ENCODE measurements at regions not wholly inside any gene's neighbourhood (a gene's known extent, or its start where the extent isn't known, plus 50 kb on each side); places are given as distances from the start of the nearest gene placed in this dataset.
"Not testable (repeated sequence)": the region's sequence is repeated elsewhere in the genome, so short reads cannot be mapped to it uniquely, and the experiment has no call there.

DNA sequence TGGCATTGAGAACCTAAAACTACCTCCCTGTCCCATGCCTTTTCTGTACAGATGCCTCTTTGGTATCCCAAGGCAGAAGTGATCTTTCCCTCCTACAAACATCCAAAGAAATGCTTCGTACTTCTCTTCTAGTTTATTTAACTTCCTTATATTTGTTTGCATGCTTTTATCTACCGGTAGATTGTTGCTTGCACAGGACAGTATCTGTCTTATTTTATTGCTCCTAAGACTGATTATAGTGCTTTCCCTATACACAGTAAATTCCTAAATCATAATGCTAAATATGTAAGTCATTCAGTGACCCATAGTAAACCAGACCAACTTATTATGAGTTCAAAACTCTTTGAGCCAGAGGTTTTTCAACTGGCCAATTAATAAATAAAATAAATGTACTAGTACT is 156.9 kb downstream of the PRELID2 start:
- Mint-ChIP-seq H3K4me3 (no peak overlapping the region), H3K36me3 (ENCODE audit: low read depth) (no peaks in the 10 kb centered on the region), H3K9me3 (no peaks in the 10 kb centered on the region), H3K27ac (no peak overlapping the region), H3K4me1 (ENCODE audit: low read depth) (no peaks in the 10 kb centered on the region), H3K27me3 (no peaks in the 10 kb centered on the region)
- DNase-seq, result no peak

DNA sequence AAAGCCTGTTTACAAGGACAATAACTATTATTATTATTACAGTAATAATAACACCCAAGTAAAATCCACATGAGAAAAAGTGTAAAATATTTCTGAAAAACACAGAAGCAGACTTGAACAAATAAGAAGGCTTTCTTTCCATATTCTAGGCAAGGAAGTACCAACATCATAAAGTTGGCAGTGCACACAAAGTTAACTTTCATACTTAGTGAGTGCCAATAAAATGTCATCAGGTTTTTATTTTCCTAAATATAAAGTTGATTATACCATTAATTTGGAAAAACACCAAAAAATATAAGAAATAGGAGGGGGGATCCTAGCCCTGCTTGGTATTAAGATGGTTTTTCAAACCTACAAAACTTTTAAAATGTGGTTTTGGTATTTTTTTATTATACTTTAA is 161.4 kb downstream of the PRELID2 start:
- Mint-ChIP-seq H3K27me3 (peaks cover 4% of the 10 kb centered on the region), H3K4me3 (no peak overlapping the region), H3K27ac (no peak overlapping the region), H3K9me3 (peaks cover 2% of the 10 kb centered on the region), H3K4me1 (ENCODE audit: low read depth) (no peaks in the 10 kb centered on the region), H3K36me3 (ENCODE audit: low read depth) (no peaks in the 10 kb centered on the region)
- DNase-seq, result no peak

DNA sequence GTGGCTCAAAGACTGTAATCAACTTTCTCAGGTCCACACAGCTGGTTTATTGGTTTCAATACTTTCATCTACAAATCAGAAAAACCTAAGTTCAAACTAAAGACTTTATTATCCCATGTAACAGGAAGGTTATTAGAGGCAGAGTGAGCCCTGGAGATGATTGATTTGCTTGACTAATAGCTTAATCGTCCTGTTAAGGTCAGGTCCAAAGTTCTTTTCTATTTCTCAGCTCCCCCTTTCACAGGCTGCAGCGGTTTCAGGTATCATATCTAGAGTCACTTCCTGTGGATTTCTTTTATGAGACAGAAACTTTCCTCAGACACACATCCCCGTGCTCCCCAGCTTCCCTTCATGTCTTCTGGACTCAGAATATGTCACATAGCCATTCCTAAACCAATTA is 166.4 kb downstream of the PRELID2 start:
- H3K4me3 Mint-ChIP-seq, result no peak overlapping the region
- H3K27me3 Mint-ChIP-seq, result peaks cover 4% of the 10 kb centered on the region
- H3K36me3 Mint-ChIP-seq (ENCODE audit: low read depth), result no peaks in the 10 kb centered on the region
- no peak overlapping the region for H3K27ac Mint-ChIP-seq
- peaks cover 2% of the 10 kb centered on the region for H3K9me3 Mint-ChIP-seq
- no peak for DNase-seq
- no peaks in the 10 kb centered on the region for H3K4me1 Mint-ChIP-seq (ENCODE audit: low read depth)

DNA sequence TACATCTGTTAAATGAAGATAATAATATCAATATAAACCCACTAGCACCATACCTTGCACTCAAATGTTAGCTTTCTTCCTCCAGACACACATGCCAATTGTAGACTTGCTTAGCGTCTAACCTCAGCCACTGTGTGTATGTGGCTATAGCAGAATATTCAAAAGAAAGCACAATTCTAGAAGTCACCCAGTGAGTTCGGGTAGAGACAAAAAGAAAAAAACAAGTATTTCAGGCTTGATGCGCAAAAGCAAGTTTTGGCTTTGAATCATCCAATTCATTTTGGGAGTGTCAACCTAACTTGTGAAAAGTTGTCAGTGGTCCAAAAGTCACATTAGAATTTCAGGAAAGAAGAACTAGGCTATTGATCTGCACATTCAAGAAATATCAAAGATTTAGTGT is 167.4 kb downstream of the PRELID2 start:
- H3K4me1 Mint-ChIP-seq (ENCODE audit: low read depth), result no peaks in the 10 kb centered on the region
- H3K4me3 Mint-ChIP-seq, result no peak overlapping the region
- H3K36me3 Mint-ChIP-seq (ENCODE audit: low read depth), result no peaks in the 10 kb centered on the region
- no peak for DNase-seq
- H3K27me3 Mint-ChIP-seq, result peaks cover 4% of the 10 kb centered on the region
- peaks cover 2% of the 10 kb centered on the region for H3K9me3 Mint-ChIP-seq
- H3K27ac Mint-ChIP-seq, result no peak overlapping the region

DNA sequence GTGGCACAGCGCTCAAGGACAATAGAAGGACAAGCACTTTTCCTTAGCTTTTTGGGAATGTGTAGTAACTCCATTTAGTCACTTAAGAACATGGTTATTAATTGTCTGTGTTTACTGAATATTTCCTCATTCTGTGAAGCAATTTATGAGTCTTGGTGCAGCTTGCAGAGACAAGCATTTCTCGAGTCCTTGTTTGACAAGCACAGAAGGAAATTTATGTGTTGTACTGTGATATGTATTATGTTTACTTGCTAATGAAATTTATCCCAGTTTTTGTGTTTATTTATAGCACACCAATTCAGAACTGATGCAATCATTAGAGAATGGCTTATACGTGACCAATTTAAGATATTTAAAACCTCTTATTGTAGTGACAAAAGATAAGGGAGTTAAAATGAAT is 168.6 kb downstream of the PRELID2 start:
- Mint-ChIP-seq H3K9me3 (no peaks in the 10 kb centered on the region), H3K4me3 (no peak overlapping the region)
- DNase-seq, result no peak

DNA sequence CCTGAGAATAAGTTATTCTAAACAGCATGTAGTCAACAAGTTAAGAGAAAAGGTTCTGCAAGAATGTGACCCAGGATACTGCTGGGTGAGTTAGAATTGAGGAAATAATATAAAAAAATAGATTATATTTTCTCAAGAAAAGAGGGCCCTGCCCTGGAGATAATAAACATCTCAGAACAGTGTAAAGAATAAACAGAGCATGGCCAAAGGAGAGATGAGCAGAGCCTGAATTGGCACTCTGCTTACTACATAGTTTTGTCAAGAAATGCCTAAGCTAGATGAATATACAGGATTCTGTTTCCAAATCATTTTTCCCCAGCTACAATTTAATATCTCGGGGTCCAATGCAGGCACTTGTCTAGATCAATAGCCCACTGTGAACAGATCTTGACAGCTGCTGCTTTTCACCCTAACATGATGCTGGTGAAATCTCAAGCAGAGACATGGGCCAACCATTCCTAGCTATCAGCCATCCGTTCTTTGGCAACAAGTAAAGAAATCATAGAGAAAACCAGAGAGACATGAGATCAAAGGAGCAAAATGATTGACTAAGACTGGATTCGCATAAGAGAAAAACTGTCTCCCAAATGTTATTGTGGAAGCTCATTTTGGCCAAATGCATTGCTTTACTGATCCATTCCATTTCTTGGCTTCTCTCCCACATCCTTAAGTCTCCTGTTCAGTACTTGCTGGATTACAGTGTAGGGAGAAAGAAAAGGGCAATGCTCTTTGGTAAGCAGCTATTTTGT is 173.2 kb downstream of the PRELID2 start:
- Mint-ChIP-seq H3K36me3 (ENCODE audit: low read depth) (no peaks in the 10 kb centered on the region), H3K27ac (no peak overlapping the region), H3K4me1 (ENCODE audit: low read depth) (no peaks in the 10 kb centered on the region), H3K27me3 (no peaks in the 10 kb centered on the region), H3K4me3 (no peak overlapping the region), H3K9me3 (peaks cover 4% of the 10 kb centered on the region)
- no peak for DNase-seq

More for the DNA sequence above, 168.6 kb downstream of the PRELID2 start:
- no peak overlapping the region for H3K27ac Mint-ChIP-seq
- H3K36me3 Mint-ChIP-seq (ENCODE audit: low read depth), result no peaks in the 10 kb centered on the region
- no peaks in the 10 kb centered on the region for H3K4me1 Mint-ChIP-seq (ENCODE audit: low read depth)
- no peaks in the 10 kb centered on the region for H3K27me3 Mint-ChIP-seq

DNA sequence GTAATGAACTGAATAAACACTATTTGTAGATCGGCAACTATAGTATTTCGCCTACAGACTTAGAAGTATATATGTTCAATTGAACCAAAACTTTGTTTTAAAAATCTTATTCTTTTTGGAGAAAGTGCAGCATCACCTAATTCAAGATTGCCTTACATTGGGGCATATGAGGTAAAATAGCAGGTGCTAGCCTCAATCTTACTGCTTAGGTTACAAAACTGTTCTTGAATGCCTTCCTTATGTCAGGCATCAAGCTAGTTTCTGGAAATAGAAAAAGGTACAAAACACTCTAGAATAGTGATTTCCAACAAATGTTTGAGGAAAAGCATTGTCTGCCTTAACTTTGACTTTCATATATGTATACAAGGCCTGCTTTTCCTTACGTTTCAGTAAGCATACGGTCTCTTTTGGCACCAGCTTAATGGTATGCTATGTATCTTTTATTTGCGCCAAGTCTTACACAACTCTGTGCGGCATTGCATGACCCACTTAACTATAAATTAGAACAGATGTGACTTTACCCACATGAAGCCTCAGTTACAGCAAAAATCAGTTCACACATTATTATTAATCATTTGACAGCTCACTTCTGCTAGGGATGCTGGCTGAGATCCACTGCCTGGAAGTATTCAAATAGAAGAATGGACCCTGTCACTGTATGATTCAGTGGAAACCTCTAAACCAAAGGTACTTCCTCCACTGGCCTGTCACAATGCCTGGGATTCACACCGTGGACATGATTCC is 174.1 kb downstream of the PRELID2 start:
- H3K4me3 Mint-ChIP-seq, result no peak overlapping the region
- H3K9me3 Mint-ChIP-seq, result peaks cover 5% of the 10 kb centered on the region
- H3K4me1 Mint-ChIP-seq (ENCODE audit: low read depth), result no peaks in the 10 kb centered on the region
- no peaks in the 10 kb centered on the region for H3K36me3 Mint-ChIP-seq (ENCODE audit: low read depth)
- no peak overlapping the region for H3K27ac Mint-ChIP-seq
- H3K27me3 Mint-ChIP-seq, result no peaks in the 10 kb centered on the region
- DNase-seq, result no peak

DNA sequence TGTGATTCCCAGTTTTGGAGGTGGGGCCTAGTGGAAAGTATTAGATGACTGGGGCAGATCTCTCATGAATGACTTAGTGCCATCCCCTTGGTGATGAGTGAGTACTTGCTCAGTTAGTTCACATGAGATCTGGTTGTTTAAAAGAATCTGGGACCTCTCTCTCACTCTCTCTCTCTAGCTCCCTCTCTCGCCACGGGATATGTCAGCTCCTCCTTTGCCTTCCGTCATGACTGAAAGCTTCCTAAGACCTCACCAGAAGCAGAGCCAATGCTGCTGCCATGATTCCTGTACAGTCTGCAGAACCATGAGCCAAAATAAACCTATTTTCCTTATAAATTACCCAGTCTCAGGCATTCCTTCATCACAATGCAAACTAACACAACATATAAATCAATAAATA is 176.7 kb downstream of the PRELID2 start:
- H3K27me3 Mint-ChIP-seq, result no peaks in the 10 kb centered on the region
- no peak overlapping the region for H3K27ac Mint-ChIP-seq

DNA sequence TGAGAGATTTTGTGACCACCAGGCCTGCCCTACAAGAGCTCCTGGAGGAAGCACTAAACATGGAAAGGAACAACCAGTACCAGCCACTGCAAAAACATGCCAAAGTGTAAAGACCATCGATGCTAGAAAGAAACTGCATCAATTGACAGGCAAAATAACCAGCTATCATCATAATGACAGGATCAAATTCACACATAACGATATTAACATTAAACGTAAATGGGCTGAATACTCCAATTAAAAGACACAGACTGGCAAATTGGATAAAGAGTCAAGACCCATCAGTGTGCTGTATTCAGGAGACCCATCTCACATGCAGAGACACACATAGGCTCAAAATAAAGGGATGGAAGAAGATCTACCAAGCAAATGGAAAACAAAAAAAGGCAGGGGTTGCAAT is 182.4 kb downstream of the PRELID2 start:
- H3K4me3 Mint-ChIP-seq; DNase-seq; H3K4me1 Mint-ChIP-seq (ENCODE audit: low read depth); H3K27me3 Mint-ChIP-seq; H3K27ac Mint-ChIP-seq; H3K36me3 Mint-ChIP-seq (ENCODE audit: low read depth): not testable (repeated sequence)
- H3K9me3 Mint-ChIP-seq, result peaks cover 19% of the 10 kb centered on the region

More for the DNA sequence above, 176.7 kb downstream of the PRELID2 start:
- Mint-ChIP-seq H3K4me3 (no peak overlapping the region), H3K36me3 (ENCODE audit: low read depth) (no peaks in the 10 kb centered on the region), H3K9me3 (peaks cover 16% of the 10 kb centered on the region), H3K4me1 (ENCODE audit: low read depth) (no peaks in the 10 kb centered on the region)
- no peak for DNase-seq

DNA sequence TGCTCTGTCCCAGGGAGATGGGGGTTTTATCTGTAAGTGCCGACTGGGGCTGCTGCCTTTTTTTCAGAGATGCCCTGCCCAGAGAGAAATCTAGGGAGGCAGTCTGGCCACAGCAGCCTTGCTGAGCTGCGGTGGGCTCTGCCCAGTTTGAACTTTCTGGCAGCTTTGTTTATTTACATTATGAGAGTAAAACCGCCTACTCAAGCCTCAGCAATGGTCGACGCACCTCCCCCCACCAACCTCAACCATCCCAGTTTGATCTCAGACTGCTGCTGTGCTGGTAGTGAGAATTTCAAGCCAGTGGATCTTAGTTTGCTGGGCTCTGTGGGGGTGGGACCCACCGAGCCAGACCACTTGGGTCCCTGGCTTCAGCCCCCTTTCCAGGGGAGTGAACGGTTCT is 188.0 kb downstream of the PRELID2 start:
- H3K4me1 Mint-ChIP-seq (ENCODE audit: low read depth); H3K4me3 Mint-ChIP-seq; DNase-seq; H3K9me3 Mint-ChIP-seq; H3K27me3 Mint-ChIP-seq; H3K27ac Mint-ChIP-seq; H3K36me3 Mint-ChIP-seq (ENCODE audit: low read depth): not testable (repeated sequence)

DNA sequence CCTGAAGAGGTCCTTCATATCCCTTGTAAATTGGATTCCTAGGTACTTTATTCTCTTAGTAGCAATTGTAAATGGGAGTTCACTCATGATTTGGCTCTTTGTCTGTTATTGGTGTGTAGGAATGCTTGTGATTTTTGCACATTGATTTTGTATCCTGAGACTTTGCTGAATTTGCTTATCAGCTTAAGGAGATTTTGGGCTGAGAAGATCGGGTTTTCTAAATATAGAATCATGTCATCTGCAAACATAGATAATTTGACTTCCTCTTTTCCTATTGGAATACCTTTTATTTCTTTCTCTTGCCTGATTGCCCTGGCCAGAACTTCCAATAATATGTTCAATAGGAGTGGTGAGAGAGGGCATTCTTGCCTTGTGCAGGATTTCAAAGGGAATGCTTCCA is 191.9 kb downstream of the PRELID2 start:
- H3K4me1 Mint-ChIP-seq (ENCODE audit: low read depth); H3K27ac Mint-ChIP-seq; H3K9me3 Mint-ChIP-seq; H3K36me3 Mint-ChIP-seq (ENCODE audit: low read depth); H3K27me3 Mint-ChIP-seq; H3K4me3 Mint-ChIP-seq; DNase-seq: not testable (repeated sequence)

DNA sequence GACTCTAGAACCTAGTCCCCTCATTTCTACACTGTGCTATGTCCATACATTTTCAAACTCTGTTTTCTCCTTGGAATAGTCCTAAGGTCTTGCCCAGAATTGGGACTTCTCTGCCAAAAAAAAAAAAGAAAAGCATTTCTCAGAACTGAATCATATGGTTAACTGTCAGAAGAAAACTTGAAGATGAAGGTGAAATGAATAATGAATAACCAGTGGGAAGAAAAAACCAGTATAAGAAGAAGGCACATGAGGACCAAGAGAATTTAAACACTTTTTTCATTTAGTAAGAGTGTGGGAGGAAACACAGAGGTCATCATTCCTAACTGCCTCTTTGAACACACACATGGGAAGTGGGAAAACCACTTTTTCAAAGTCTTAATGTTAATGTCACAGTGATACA is 197.7 kb downstream of the PRELID2 start:
- H3K4me1 Mint-ChIP-seq (ENCODE audit: low read depth), result no peaks in the 10 kb centered on the region
- no peak for DNase-seq
- H3K36me3 Mint-ChIP-seq (ENCODE audit: low read depth), result no peaks in the 10 kb centered on the region
- no peak overlapping the region for H3K27ac Mint-ChIP-seq
- no peaks in the 10 kb centered on the region for H3K27me3 Mint-ChIP-seq
- peaks cover 3% of the 10 kb centered on the region for H3K9me3 Mint-ChIP-seq
- H3K4me3 Mint-ChIP-seq, result no peak overlapping the region

DNA sequence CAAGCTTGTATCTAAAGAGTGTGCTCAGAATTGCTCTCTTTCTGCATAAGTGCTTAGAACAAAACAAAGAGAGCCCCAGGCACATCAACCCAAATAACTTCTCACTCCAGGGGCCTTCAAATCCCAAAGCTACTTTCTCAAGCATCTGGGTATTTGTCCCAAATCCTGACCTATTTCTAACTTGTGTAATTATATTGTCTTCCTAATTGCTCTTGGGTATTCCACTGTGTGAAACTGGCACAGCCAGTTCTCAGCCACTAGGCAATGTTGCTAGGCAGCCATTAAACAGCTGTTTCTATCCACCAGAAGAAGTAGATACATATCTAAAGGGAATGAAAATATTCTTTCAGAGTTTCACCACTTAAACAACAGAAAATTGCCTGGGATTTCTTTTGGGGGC is 198.8 kb downstream of the PRELID2 start:
- Mint-ChIP-seq H3K36me3 (ENCODE audit: low read depth) (no peaks in the 10 kb centered on the region), H3K27me3 (no peaks in the 10 kb centered on the region), H3K4me1 (ENCODE audit: low read depth) (no peaks in the 10 kb centered on the region), H3K9me3 (peaks cover 3% of the 10 kb centered on the region), H3K4me3 (no peak overlapping the region), H3K27ac (no peak overlapping the region)
- no peak for DNase-seq

DNA sequence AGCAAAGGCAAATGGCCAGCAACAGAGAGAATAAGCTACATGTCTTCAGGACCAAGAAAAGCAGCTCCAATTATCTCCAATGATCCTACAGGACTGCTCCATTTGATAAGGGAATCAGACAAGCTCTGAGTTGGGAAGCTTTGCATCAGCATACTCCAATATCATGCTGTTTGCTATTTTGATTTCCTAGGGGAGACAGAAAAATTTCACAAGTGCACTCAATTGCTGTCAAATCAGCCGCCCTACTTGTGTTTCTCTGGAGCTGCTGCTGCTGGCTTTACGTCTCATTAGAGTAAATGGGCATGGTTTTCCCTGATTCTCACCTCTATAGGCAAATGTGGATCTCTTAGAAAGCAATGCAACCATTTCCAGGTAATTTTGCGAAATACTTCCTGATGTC is 201.7 kb downstream of the PRELID2 start:
- H3K9me3 Mint-ChIP-seq, result peaks cover 3% of the 10 kb centered on the region
- DNase-seq, result no peak
- H3K27me3 Mint-ChIP-seq, result no peaks in the 10 kb centered on the region
- no peaks in the 10 kb centered on the region for H3K4me1 Mint-ChIP-seq (ENCODE audit: low read depth)
- no peaks in the 10 kb centered on the region for H3K36me3 Mint-ChIP-seq (ENCODE audit: low read depth)
- no peak overlapping the region for H3K27ac Mint-ChIP-seq
- no peak overlapping the region for H3K4me3 Mint-ChIP-seq

DNA sequence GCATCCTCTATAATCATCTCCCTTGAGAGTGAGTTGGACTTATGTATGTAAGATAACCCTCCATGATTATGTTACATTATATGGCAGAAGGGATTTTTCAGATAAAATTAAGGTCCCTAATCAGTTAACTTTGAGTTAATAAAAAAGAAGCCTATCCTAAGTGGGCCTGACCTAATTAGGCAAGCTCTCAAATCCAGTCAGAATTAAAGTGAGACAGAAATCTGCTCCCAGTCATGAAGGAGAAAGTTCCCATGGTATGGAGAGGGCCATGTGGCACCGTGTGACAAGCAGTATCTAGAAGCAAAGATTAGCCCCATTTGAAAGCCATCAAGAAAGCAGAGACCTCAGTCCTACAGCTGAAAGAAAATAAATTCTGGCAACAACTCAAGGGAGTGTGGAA is 202.4 kb downstream of the PRELID2 start:
- Mint-ChIP-seq H3K27ac (no peak overlapping the region), H3K36me3 (ENCODE audit: low read depth) (no peaks in the 10 kb centered on the region), H3K4me1 (ENCODE audit: low read depth) (no peaks in the 10 kb centered on the region), H3K4me3 (no peak overlapping the region), H3K27me3 (no peaks in the 10 kb centered on the region), H3K9me3 (peaks cover 2% of the 10 kb centered on the region)
- no peak for DNase-seq
